ENCODE measurements at regions not wholly inside any gene's neighbourhood (a gene's known extent, or its start where the extent isn't known, plus 50 kb on each side); places are given as distances from the start of the nearest gene placed in this dataset.

- H3K36me3 ChIP-seq, result no peaks in the 10 kb centered on the region
- H3K9me3 ChIP-seq, result no peaks in the 10 kb centered on the region
- no peak for DNase-seq
- H3K27me3 ChIP-seq, result no peaks in the 10 kb centered on the region
- no peaks in the 10 kb centered on the region for H3K4me1 ChIP-seq (ENCODE audit: insufficient read depth)
- intact Hi-C loops (cut with DNase I), result loop anchor here (5.0 to 10.0 kb wide), 3 partner anchors 630 to 635 kb away; no protein-coding TSS in a partner anchor
- H3K4me3 ChIP-seq, result no peak overlapping the region
- TF ChIP-seq POLR2A (IDR thresholded peaks at IDR 0.05), result no peak
- TF ChIP-seq EP300 (IDR thresholded peaks at IDR 0.05), result no peak
- TF ChIP-seq CTCF (IDR thresholded peaks at IDR 0.05), result no peak
- H3K27ac ChIP-seq, result no peak overlapping the region
These were observed 134.0 kb downstream of the INSIG2 start for GRCh38 chr2:118222273-118222594.

GRCh38 chr2:118221536-118222272 lies 133.4 kb downstream of the INSIG2 start:
- TF ChIP-seq EP300 (IDR thresholded peaks at IDR 0.05), result no peak
- TF ChIP-seq CTCF (IDR thresholded peaks at IDR 0.05), result peak; percentile 14 to 33 (median 30)
- H3K9me3 ChIP-seq, result no peaks in the 10 kb centered on the region
- H3K4me3 ChIP-seq, result no peak overlapping the region
- peak in 1 of 5 donors; percentile 21 for DNase-seq
- intact Hi-C loops (cut with DNase I), result loop anchor here (5.0 to 10.0 kb wide), 3 partner anchors 631 to 636 kb away; no protein-coding TSS in a partner anchor
- H3K36me3 ChIP-seq, result no peaks in the 10 kb centered on the region
- no peak overlapping the region for H3K27ac ChIP-seq
- 20 to 26% (median 25%) methylated on average over 10 of the region's 10 CpGs for WGBS, 3 donors
- H3K4me1 ChIP-seq (ENCODE audit: insufficient read depth), result no peaks in the 10 kb centered on the region
- no peaks in the 10 kb centered on the region for H3K27me3 ChIP-seq

- no peak for DNase-seq
- Histone ChIP-seq H3K27me3 (no peaks in the 10 kb centered on the region), H3K9me3 (no peaks in the 10 kb centered on the region), H3K36me3 (no peaks in the 10 kb centered on the region), H3K4me1 (ENCODE audit: insufficient read depth) (no peaks in the 10 kb centered on the region), H3K27ac (no peak overlapping the region), H3K4me3 (no peak overlapping the region)
- intact Hi-C loops (cut with DNase I), result loop anchor here (5.0 to 10.0 kb wide), 3 partner anchors 633 to 638 kb away; no protein-coding TSS in a partner anchor
- TF ChIP-seq EP300 (IDR thresholded peaks at IDR 0.05), result no peak
- no peak for TF ChIP-seq CTCF (IDR thresholded peaks at IDR 0.05)
- TF ChIP-seq POLR2A (IDR thresholded peaks at IDR 0.05), result no peak
- WGBS, 3 donors, result 54 to 63% (median 58%) methylated on average over 1 of the region's 1 CpG
These were observed 131.3 kb downstream of the INSIG2 start for GRCh38 chr2:118219611-118220010.

GRCh38 chr2:118216224-118216623 lies 128.0 kb downstream of the INSIG2 start:
- no peaks in the 10 kb centered on the region for H3K4me1 ChIP-seq (ENCODE audit: insufficient read depth)
- no peaks in the 10 kb centered on the region for H3K9me3 ChIP-seq
- no peak overlapping the region for H3K27ac ChIP-seq
- H3K36me3 ChIP-seq, result no peaks in the 10 kb centered on the region
- no peak overlapping the region for H3K4me3 ChIP-seq
- DNase-seq, result no peak
- no peak for TF ChIP-seq POLR2A (IDR thresholded peaks at IDR 0.05)
- no peak for TF ChIP-seq CTCF (IDR thresholded peaks at IDR 0.05)
- no peak for TF ChIP-seq EP300 (IDR thresholded peaks at IDR 0.05)
- H3K27me3 ChIP-seq, result no peaks in the 10 kb centered on the region
- 79 to 84% (median 82%) methylated on average over 3 of the region's 3 CpGs for WGBS, 3 donors
- intact Hi-C loops (cut with DNase I), result no loop called here

Data from ovary (tissue), 7 donors.